HepG2 (cell line): ENCODE measurements at regions not wholly inside any gene's neighbourhood (a gene's known extent, or its start where the extent isn't known, plus 50 kb on each side); places are given as distances from the start of the nearest gene placed in this dataset.

ENCODE experiments used
- ASH2L ChIP-seq: fragments of 300-600, 200-600 bp; sonication (generic); IDR thresholded peaks from 2 replicates; pipeline ENCODE4 v1.7.0; 2017; ENCODE audit warnings: low read depth, mild to moderate bottlenecking, moderate library complexity, mixed read lengths, low read length; ENCODE audit not compliant: insufficient read length
- ATF5 ChIP-seq: sonication (generic); formaldehyde crosslinking; IDR thresholded peaks from 2 replicates; pipeline ENCODE4 v1.4.0; 2020; ENCODE audit warnings: mild to moderate bottlenecking, low read depth, missing genetic modification reagents
- CSRNP1 ChIP-seq: sonication (generic); formaldehyde crosslinking; IDR thresholded peaks from 2 replicates; pipeline ENCODE4 v1.8.1; 2023; ENCODE audit warnings: mild to moderate bottlenecking, missing genetic modification reagents
- ETV5 ChIP-seq: IDR thresholded peaks from 2 replicates; pipeline ENCODE4 v1.6.1; 2018; ENCODE audit warnings: missing biosample characterization, missing genetic modification reagents, inconsistent platforms, borderline replicate concordance
- FIP1L1 ChIP-seq: fragments of 200-400 bp; formaldehyde crosslinking; IDR thresholded peaks from 2 replicates; pipeline ENCODE4 v1.6.1; 2018; ENCODE audit warnings: low read depth, mild to moderate bottlenecking, low read length, moderate library complexity, borderline replicate concordance; ENCODE audit not compliant: insufficient read depth
- FOXO1 ChIP-seq: sonication (generic); formaldehyde crosslinking; IDR thresholded peaks from 2 replicates; pipeline ENCODE4 v1.4.0; 2020; ENCODE audit warnings: missing genetic modification reagents
- HNF4G ChIP-seq, 2 experiments: sonication (generic) in 1 of 2; formaldehyde crosslinking in 1 of 2; IDR thresholded peaks; 2 replicates each; pipeline versions ENCODE4 v1.4.0 to v1.6.1; 2011 to 2020; ENCODE audit warnings: borderline replicate concordance in 2 of 2, low read depth in 2 of 2, mild to moderate bottlenecking in 2 of 2, low read length in 1 of 2, missing genetic modification reagents in 1 of 2, moderate library complexity in 1 of 2
- KDM1A ChIP-seq: IDR thresholded peaks from 2 replicates; pipeline ENCODE4 v1.6.1; 2016; ENCODE audit warnings: missing compliant biosample characterization
- MED8 ChIP-seq: sonication (generic); formaldehyde crosslinking; IDR thresholded peaks from 2 replicates; pipeline ENCODE4 v1.8.1; 2023; ENCODE audit warnings: mild to moderate bottlenecking, missing genetic modification reagents; ENCODE audit not compliant: insufficient replicate concordance
- PAX8 ChIP-seq: sonication (generic); formaldehyde crosslinking; IDR thresholded peaks from 2 replicates; pipeline ENCODE4 v1.8.0; 2022; ENCODE audit warnings: mild to moderate bottlenecking, missing genetic modification reagents, borderline replicate concordance
- PRPF4 ChIP-seq: fragments of 200-400 bp; formaldehyde crosslinking; IDR thresholded peaks from 2 replicates; pipeline ENCODE4 v1.6.1; 2016; ENCODE audit warnings: low read length, low read depth; ENCODE audit not compliant: poor library complexity, severe bottlenecking
- SMYD3 ChIP-seq: sonication (generic); formaldehyde crosslinking; IDR thresholded peaks from 2 replicates; pipeline ENCODE4 v1.8.1; 2023; ENCODE audit warnings: mild to moderate bottlenecking, missing genetic modification reagents
- SNRNP70 ChIP-seq: fragments of 200-400 bp; formaldehyde crosslinking; IDR thresholded peaks from 2 replicates; pipeline ENCODE4 v1.6.1; 2017; ENCODE audit warnings: mild to moderate bottlenecking, low read depth, low read length, moderate library complexity
- SUZ12 ChIP-seq: fragments of 150-350 bp; IDR thresholded peaks from 2 replicates; pipeline ENCODE4 v1.6.1; 2014; ENCODE audit warnings: low read depth, low read length
- TFDP2 ChIP-seq: sonication (generic); formaldehyde crosslinking; IDR thresholded peaks from 2 replicates; pipeline ENCODE4 v1.4.0; 2020; ENCODE audit warnings: missing genetic modification reagents
- ZBTB2 ChIP-seq: sonication (generic); formaldehyde crosslinking; IDR thresholded peaks from 2 replicates; pipeline ENCODE4 v1.8.0; 2022; ENCODE audit warnings: low read depth, missing genetic modification reagents
- ZBTB49 ChIP-seq: sonication (generic); formaldehyde crosslinking; IDR thresholded peaks from 2 replicates; pipeline ENCODE4 v1.4.0; 2020; ENCODE audit warnings: missing genetic modification reagents, borderline replicate concordance
- ZFP1 ChIP-seq: IDR thresholded peaks from 2 replicates; pipeline ENCODE4 v1.6.1; 2016
- ZNF260 ChIP-seq: sonication (generic); formaldehyde crosslinking; IDR thresholded peaks from 2 replicates; pipeline ENCODE4 v1.4.0; 2020; ENCODE audit warnings: missing genetic modification reagents, low read depth, mild to moderate bottlenecking, borderline replicate concordance
- ZNF326 ChIP-seq: sonication (generic); formaldehyde crosslinking; IDR thresholded peaks from 2 replicates; pipeline ENCODE4 v1.4.0; 2020; ENCODE audit warnings: missing genetic modification reagents, borderline replicate concordance
- ZNF644 ChIP-seq: IDR thresholded peaks from 2 replicates; pipeline ENCODE4 v1.6.1; 2016; ENCODE audit warnings: low read depth
- ZNF816 ChIP-seq: sonication (generic); formaldehyde crosslinking; IDR thresholded peaks from 2 replicates; pipeline ENCODE4 v1.8.0; 2022; ENCODE audit warnings: missing genetic modification reagents, mild to moderate bottlenecking, borderline replicate concordance

- TF ChIP-seq FIP1L1 (no peak), ZNF260 (CRISPR knock-in tag) (no peak), ZFP1 (CRISPR knock-in tag) (no peak), ETV5 (peak; percentile 89), ATF5 (no peak), ZBTB2 (no peak), SMYD3 (CRISPR knock-in tag) (no peak), PRPF4 (no peak), MED8 (CRISPR knock-in tag) (peak; percentile 44), ZNF644 (CRISPR knock-in tag) (no peak), KDM1A (no peak), SNRNP70 (no peak), ZNF816 (CRISPR knock-in tag) (no peak), FOXO1 (CRISPR knock-in tag) (peak; percentile 60; the same call in 1 of the 2 replicates), SUZ12 (no peak), ZNF326 (CRISPR knock-in tag) (no peak), CSRNP1 (CRISPR knock-in tag) (no peak), TFDP2 (CRISPR knock-in tag) (0 out of 2 replicates have a peak, but pooled peaks have one; percentile 21), PAX8 (CRISPR knock-in tag) (no peak), HNF4G (IDR thresholded peaks at IDR 0.05; ENCODE audit: borderline replicate concordance, low read depth, low read length) (peak; percentile 79), HNF4G (CRISPR knock-in tag; IDR thresholded peaks at IDR 0.05; ENCODE audit: borderline replicate concordance, low read depth) (peak; percentile 92; the same call in 1 of the 2 replicates), ASH2L (no peak), ZBTB49 (CRISPR knock-in tag) (no peak)
These were observed 162.3 kb downstream of the PSMG1 start (continued) for GRCh38 chr21:39020751-39021477.
